ENCODE measurements at regions not wholly inside any gene's neighbourhood (a gene's known extent, or its start where the extent isn't known, plus 50 kb on each side); places are given as distances from the start of the nearest gene placed in this dataset.

- no peak overlapping the region for H3K4me3 Mint-ChIP-seq
- no peaks in the 10 kb centered on the region for H3K4me1 Mint-ChIP-seq (ENCODE audit: low read depth)
- peaks cover 0 to 3% of the 10 kb centered on the region in 2 experiments for H3K9me3 ChIP-seq (ENCODE audit: control insufficient read depth in 1 of 2, insufficient read depth in 1 of 2, low read length in 2 of 2)
- H3K4me3 ChIP-seq (ENCODE audit: low read length) = no peak overlapping the region
- H3K36me3 ChIP-seq (ENCODE audit: insufficient read depth, low read length) = no peaks in the 10 kb centered on the region
- POLR2A ChIA-PET = no interaction called here
- H3K27ac Mint-ChIP-seq = no peak overlapping the region
- ATAC-seq (ENCODE audit: poor library complexity) (no peak), DNase-seq (no peak)
- CTCF ChIA-PET = no interaction called here
- no peaks in the 10 kb centered on the region for H3K27me3 Mint-ChIP-seq
- intact Hi-C loops (cut with DNase I, micrococcal nuclease) = no loop called here
- no peaks in the 10 kb centered on the region for H3K4me1 ChIP-seq (ENCODE audit: insufficient read depth, low read length)
- H3K36me3 Mint-ChIP-seq (ENCODE audit: low read depth) = no peaks in the 10 kb centered on the region
- TF ChIP-seq CTCF (IDR thresholded peaks at IDR 0.05) = no peak
- H3K27me3 ChIP-seq (ENCODE audit: control insufficient read depth in 1 of 2, insufficient read depth in 2 of 2, low read length in 2 of 2) = no peaks in the 10 kb centered on the region
- peaks cover 7% of the 10 kb centered on the region for H3K9me3 Mint-ChIP-seq
- H3K27ac ChIP-seq (ENCODE audit: low read depth in 1 of 2, low read length in 2 of 2) = no peak overlapping the region
Observed at GRCh38 chr4:116073051-116073450, 959.6 kb upstream of the NDST4 start.

- no peak overlapping the region for H3K27ac Mint-ChIP-seq
- H3K9me3 Mint-ChIP-seq = peaks cover 8% of the 10 kb centered on the region
- H3K27me3 ChIP-seq (ENCODE audit: control insufficient read depth in 1 of 2, insufficient read depth in 2 of 2, low read length in 2 of 2) = no peaks in the 10 kb centered on the region
- no peaks in the 10 kb centered on the region for H3K4me1 Mint-ChIP-seq (ENCODE audit: low read depth)
- no peaks in the 10 kb centered on the region for H3K36me3 ChIP-seq (ENCODE audit: insufficient read depth, low read length)
- no peak overlapping the region for H3K4me3 Mint-ChIP-seq
- H3K27me3 Mint-ChIP-seq = no peaks in the 10 kb centered on the region
- no peak overlapping the region for H3K4me3 ChIP-seq (ENCODE audit: low read length)
- H3K36me3 Mint-ChIP-seq (ENCODE audit: low read depth) = no peaks in the 10 kb centered on the region
- H3K9me3 ChIP-seq (ENCODE audit: control insufficient read depth in 1 of 2, insufficient read depth in 1 of 2, low read length in 2 of 2) = peaks cover 0 to 3% of the 10 kb centered on the region in 2 experiments
- H3K27ac ChIP-seq (ENCODE audit: low read depth in 1 of 2, low read length in 2 of 2) = no peak overlapping the region
- TF ChIP-seq CTCF (IDR thresholded peaks at IDR 0.05) = no peak
- H3K4me1 ChIP-seq (ENCODE audit: insufficient read depth, low read length) = no peaks in the 10 kb centered on the region
- intact Hi-C loops (cut with DNase I, micrococcal nuclease) = no loop called here
- ATAC-seq (ENCODE audit: poor library complexity) (no peak), DNase-seq (no peak)
- ChIA-PET CTCF (no interaction called here), POLR2A (no interaction called here)
Observed at GRCh38 chr4:116070283-116070682, 956.9 kb upstream of the NDST4 start.

GRCh38 chr4:116066711-116067245 lies 953.4 kb upstream of the NDST4 start:
- Histone ChIP-seq H3K4me3 (ENCODE audit: low read length) (no peak overlapping the region), H3K27me3 (ENCODE audit: control insufficient read depth in 1 of 2, insufficient read depth in 2 of 2, low read length in 2 of 2) (no peaks in the 10 kb centered on the region), H3K4me1 (ENCODE audit: insufficient read depth, low read length) (no peaks in the 10 kb centered on the region), H3K27ac (ENCODE audit: low read depth in 1 of 2, low read length in 2 of 2) (no peak overlapping the region), H3K9me3 (ENCODE audit: control insufficient read depth in 1 of 2, insufficient read depth in 1 of 2, low read length in 2 of 2) (peaks cover 0 to 3% of the 10 kb centered on the region in 2 experiments), H3K36me3 (ENCODE audit: insufficient read depth, low read length) (no peaks in the 10 kb centered on the region)
- no peak for DNase-seq
- POLR2A ChIA-PET = no interaction called here
- no peak for ATAC-seq (ENCODE audit: poor library complexity)
- Mint-ChIP-seq H3K4me3 (no peak overlapping the region), H3K36me3 (ENCODE audit: low read depth) (no peaks in the 10 kb centered on the region), H3K4me1 (ENCODE audit: low read depth) (no peaks in the 10 kb centered on the region), H3K27ac (no peak overlapping the region), H3K9me3 (peaks cover 5% of the 10 kb centered on the region), H3K27me3 (no peaks in the 10 kb centered on the region)
- CTCF ChIA-PET = interaction anchor here (0.6 kb wide), 1 partner anchor 24 kb away, joined by 3 read pairs; no protein-coding TSS in a partner anchor
- intact Hi-C loops (cut with DNase I, micrococcal nuclease) = no loop called here
- TF ChIP-seq CTCF (IDR thresholded peaks at IDR 0.05) = no peak
